G401 (cell line): ENCODE measurements at regions not wholly inside any gene's neighbourhood (a gene's known extent, or its start where the extent isn't known, plus 50 kb on each side); places are given as distances from the start of the nearest gene placed in this dataset.

Source experiments
- DNase-seq: peaks from one replicate; pipeline ENCODE4 v3.0.0-alpha.2; 2015; ENCODE audit warnings: low spot score
- in situ Hi-C: cut with HindIII; loops from 2 replicates; pipeline ENCODE4 v1.10.0; 2016; ENCODE audit warnings: low sequenced_read_pairs, mixed read lengths

GRCh38 chr2:145123606-145124005 is 603.7 kb upstream of the ZEB2 start:
- in situ Hi-C loops = no loop called here
- no peak for DNase-seq

- DNase-seq = no peak
- in situ Hi-C loops = no loop called here
Observed at GRCh38 chr2:145119225-145119624, 599.3 kb upstream of the ZEB2 start.

DNA sequence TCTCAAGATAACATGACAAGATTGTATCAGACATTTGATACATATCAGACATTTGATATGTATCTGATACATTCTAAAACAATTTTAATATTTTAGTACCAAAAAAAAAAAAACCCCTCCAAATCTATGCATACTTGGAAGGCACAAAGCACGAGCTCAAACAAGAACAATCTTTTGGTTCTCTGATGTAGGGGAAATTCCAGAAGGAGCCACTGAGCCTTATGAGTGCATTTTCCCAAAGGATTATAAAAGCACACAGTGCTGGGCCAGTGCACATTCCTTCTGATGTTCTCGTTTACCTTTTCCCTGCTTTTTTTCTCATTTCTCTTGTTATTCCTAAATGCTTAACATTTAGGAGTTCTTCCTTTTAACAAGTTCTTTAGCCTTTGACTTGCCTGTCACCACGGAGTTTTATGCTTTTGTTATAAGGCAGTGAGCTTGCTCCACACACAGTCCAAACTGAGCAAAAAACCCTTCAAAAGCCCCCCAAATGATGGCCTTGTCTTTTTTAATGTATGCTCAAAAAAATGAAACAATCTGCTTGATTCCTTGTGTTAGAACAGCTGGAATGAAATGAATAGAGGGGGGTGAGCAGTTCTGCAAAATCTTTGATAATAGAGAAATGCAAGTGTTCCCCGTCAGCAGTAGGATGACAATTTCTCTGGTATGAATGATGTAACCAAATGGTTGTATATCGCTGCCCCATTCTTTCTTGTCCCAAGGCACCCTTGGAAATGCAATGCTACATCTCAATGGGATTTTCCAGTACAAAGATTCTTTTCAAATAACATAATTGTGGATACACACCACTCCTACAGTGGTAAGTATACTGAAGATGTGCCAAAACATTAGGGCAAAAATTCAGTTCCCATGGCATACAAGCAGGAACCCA is 597.2 kb upstream of the ZEB2 start:
- in situ Hi-C loops = no loop called here
- no peak for DNase-seq

GRCh38 chr2:145116056-145116455 is 596.1 kb upstream of the ZEB2 start:
- DNase-seq = no peak
- in situ Hi-C loops = no loop called here

DNA sequence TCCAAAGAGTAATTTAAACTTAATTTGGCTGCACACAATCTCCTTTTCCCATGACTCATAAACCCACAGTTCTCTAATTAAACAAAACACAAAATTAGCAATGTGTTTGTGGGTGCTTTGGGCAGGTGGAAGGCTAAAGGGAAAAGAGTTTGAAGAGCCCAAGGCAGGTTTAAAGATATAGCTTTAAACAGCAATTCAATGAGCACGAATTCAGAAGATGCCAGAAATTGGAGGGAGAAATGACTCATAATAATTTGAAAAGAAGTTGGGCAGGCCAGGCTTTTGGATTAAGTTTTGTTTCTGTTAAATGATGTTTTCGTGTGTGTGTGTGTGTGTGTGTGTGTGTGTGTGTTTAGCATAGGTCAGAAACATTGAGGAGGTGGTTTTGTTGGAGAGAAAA is 594.8 kb upstream of the ZEB2 start:
- in situ Hi-C loops = no loop called here
- DNase-seq = no peak

- no peak for DNase-seq
- in situ Hi-C loops = no loop called here
Observed at GRCh38 chr2:145112467-145112866, 592.5 kb upstream of the ZEB2 start.

DNA sequence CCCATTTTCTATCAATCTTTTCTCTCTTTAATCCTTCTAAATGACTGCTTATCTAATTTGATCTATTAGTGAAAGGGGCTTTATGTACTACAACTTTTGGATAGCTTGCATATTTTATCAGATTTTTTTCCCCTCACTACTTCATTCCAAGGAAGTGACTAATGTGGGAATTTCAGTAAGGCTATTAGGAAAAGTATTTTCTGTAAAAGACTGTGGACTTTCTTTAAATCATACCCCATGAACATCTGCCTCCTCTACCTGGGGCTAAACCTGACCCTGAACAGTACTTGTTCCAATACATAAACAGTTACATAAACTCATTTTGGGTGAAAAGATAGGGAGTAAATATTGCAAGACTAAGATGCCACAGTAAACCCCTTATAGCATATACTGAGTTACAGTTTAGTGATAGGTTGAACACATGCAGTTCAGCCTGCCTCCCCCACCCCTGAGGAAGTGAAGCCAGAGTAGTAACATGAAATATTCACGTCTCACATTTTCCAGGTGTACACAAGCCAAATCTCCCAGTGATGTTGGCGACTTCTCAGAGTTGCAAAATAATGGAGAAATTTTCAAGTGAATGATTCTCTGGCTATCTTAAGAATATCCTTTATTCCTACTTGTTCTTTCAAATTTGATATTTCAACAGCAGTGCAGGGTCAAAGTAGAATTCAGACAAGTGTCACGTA is 590.9 kb upstream of the ZEB2 start:
- in situ Hi-C loops = no loop called here

GRCh38 chr2:145108959-145109710 is 589.2 kb upstream of the ZEB2 start:
- in situ Hi-C loops = no loop called here
- no peak for DNase-seq

More for the DNA sequence above, 590.9 kb upstream of the ZEB2 start:
- DNase-seq = no peak

- in situ Hi-C loops = no loop called here
Observed at GRCh38 chr2:145108361-145108778, 588.5 kb upstream of the ZEB2 start.

DNA sequence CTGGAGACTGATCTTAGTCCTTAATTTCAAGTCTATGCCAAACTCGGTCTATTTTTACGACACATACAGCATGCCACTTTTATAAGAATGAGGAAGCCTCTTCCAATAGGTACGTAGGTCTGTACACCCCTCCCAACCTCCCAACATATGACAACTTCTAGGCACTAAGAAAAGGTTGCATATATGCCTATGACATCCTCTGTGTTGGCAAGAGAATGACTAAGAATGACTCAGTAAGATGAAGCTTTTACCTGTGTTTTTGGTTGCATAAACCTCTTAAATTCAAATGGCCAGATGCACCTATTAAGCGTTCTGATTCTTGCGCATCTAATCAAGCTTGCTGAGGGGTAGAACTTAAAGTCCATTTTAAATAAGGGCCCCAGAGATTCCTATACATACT is 586.4 kb upstream of the ZEB2 start:
- in situ Hi-C loops = no loop called here
- no peak for DNase-seq

More at GRCh38 chr2:145108361-145108778, 588.5 kb upstream of the ZEB2 start:
- no peak for DNase-seq

DNA sequence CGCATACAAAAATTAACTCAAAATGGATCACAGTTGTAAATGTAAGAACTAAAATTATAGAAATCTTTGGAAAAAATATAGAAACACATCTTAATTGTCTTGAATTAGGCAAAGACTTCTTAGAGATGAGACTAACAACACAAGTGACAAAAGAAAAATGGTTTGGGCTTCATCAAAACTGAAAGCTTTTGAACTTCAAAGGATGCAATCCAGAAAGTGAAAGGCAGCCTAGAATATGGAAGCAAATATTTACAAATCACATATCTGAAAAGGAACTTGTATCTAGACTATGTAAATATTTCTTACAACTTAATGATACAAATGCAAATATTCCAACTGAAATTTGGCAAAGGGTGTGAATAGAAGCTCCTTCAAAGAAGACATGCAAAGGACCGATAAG is 582.8 kb upstream of the ZEB2 start:
- in situ Hi-C loops = no loop called here
- no peak for DNase-seq

DNA sequence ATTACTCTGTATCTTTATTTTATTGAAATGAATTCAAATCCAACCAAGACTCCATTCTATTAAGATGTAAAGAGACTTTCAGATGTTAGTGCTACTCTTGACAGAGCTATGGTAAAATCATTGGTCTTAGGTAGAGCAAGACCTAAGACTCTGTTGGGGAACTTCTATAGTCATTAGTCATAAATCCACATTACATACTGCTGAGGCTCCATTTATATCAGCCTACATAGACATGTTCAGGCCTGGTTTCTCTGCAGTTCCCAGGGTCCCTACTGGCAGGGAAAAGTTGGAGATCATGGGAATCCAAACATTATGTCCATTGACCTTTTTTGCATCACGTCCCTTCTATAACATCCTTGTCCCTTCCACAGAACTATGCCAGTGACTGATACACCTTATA is 580.4 kb upstream of the ZEB2 start:
- in situ Hi-C loops = no loop called here
- no peak for DNase-seq

- DNase-seq = no peak
- in situ Hi-C loops = no loop called here
Observed at GRCh38 chr2:145096582-145096981, 576.7 kb upstream of the ZEB2 start.

- DNase-seq = no peak
- in situ Hi-C loops = no loop called here
Observed at GRCh38 chr2:145095641-145096435, 575.9 kb upstream of the ZEB2 start.

DNA sequence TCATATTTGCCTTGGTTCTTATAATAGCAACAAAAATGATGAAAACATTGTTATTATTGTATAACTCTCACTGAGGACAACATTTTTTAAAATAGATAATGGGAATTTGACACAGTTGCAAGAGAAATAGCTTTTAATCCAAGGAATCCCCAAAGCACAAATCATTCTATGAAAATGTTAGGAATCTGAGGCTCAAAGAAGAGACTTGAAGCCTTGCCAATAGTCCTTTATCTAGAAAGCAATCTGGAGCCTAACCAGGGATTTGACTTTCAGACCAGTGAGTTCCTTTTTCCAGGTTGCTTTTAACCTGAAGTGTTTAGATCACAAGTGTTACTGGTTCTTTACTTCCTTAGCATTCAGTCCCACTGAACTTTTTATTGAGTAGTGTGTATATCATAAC is 574.5 kb upstream of the ZEB2 start:
- in situ Hi-C loops = no loop called here
- DNase-seq = no peak

GRCh38 chr2:145091967-145092366 is 572.0 kb upstream of the ZEB2 start:
- in situ Hi-C loops = no loop called here
- no peak for DNase-seq

DNA sequence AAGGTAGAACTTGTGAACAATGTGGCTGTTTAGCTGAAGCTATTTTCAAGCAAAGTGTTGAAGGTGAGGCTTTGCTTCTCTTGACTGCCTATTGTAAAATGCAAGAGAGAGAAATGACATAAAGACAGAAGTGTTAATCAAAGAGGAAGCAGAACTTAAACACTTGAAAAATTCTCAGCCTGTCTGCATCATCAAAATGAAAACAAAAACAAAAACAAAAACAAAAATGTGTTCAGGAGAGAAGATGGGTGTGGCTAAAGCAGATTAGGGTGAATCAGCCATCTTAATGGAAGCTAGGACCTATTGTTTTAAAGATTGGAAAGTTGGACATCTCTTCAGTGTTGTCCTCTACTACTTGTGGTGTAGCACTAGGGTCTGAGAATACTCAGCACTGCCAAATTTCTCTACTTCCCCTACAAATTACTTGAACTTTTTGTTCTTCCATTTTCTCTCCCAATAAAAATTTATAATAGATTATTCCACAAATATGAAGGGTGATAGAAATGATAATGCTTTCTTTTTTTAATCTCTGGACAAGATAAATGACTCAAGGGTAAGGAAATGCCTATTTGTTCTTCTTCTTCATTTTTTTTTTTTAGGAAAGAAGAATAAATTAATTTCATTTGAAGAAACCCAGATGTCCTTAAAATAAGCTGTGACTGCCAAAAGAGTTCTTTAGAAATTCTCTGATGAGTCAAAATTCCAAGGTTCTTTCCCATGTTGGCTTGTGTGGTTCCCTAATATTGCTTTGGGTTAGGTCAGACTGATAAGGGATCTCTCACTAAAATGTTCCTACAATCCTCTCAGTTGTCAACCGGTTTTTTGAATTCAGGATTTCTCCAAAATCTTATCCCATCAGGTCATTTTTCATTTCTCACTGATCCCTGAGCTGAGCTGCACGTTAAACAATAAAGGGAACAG is 571.2 kb upstream of the ZEB2 start:
- in situ Hi-C loops = no loop called here
- DNase-seq = no peak

GRCh38 chr2:145088756-145089155 is 568.8 kb upstream of the ZEB2 start:
- in situ Hi-C loops = no loop called here

More at GRCh38 chr2:145088756-145089155, 568.8 kb upstream of the ZEB2 start:
- DNase-seq = no peak
